Neural progenitor cell (in vitro differentiated cells): ENCODE measurements at regions not wholly inside any gene's neighbourhood (a gene's known extent, or its start where the extent isn't known, plus 50 kb on each side); places are given as distances from the start of the nearest gene placed in this dataset.

Experiments used
- DNase-seq: peaks from one replicate; pipeline ENCODE4 v3.0.0-alpha.2; 2016; ENCODE audit warnings: low spot score
- H2AFZ ChIP-seq: fragments of 200-600 bp; sonication (generic); replicated peaks from 2 replicates; pipeline ENCODE4 v1.6.1; 2016; ENCODE audit warnings: antibody characterized with exemption
- H3F3A ChIP-seq: fragments of 200-600 bp; sonication (generic); 2 replicates; pipeline ENCODE4 v1.6.1; 2016; ENCODE audit warnings: antibody characterized with exemption, low read depth
- H3K27ac ChIP-seq: fragments of 200-600 bp; sonication (generic); 2 replicates; pipeline ENCODE4 v1.5.1; 2016; ENCODE audit warnings: mild to moderate bottlenecking
- H3K27me3 ChIP-seq: fragments of 200-600 bp; sonication (generic); 2 replicates; pipeline ENCODE4 v1.6.1; 2016; ENCODE audit warnings: mild to moderate bottlenecking, moderate library complexity
- H3K36me3 ChIP-seq: fragments of 200-600 bp; sonication (generic); 2 replicates; pipeline ENCODE4 v1.5.1; 2016
- H3K4me1 ChIP-seq: fragments of 200-600 bp; sonication (generic); 2 replicates; pipeline ENCODE4 v1.6.1; 2016; ENCODE audit warnings: mixed run types
- H3K4me2 ChIP-seq: fragments of 200-600 bp; sonication (generic); 2 replicates; pipeline ENCODE4 v1.6.1; 2016
- H3K4me3 ChIP-seq: fragments of 200-600 bp; sonication (generic); 2 replicates; pipeline ENCODE4 v1.5.1; 2016
- H3K79me2 ChIP-seq: fragments of 200-600 bp; sonication (generic); 2 replicates; pipeline ENCODE4 v1.6.1; 2016; ENCODE audit warnings: low read depth
- H3K9ac ChIP-seq: fragments of 200-600 bp; sonication (generic); 2 replicates; pipeline ENCODE4 v1.6.1; 2016
- H3K9me3 ChIP-seq: fragments of 200-600 bp; sonication (generic); 2 replicates; pipeline ENCODE4 v1.5.1; 2016; ENCODE audit warnings: low read depth
- H4K20me1 ChIP-seq: fragments of 200-600 bp; sonication (generic); 2 replicates; pipeline ENCODE4 v1.6.1; 2016; ENCODE audit warnings: low read depth
- H3K27ac Mint-ChIP-seq: 3 replicates; pipeline ENCODE4 v1.8.0; 2021; ENCODE audit warnings: mixed read lengths
- H3K27me3 Mint-ChIP-seq: 2 replicates; pipeline ENCODE4 v1.8.0; 2022; ENCODE audit warnings: low read depth, mild to moderate bottlenecking, inconsistent platforms, moderate library complexity, mixed read lengths; ENCODE audit not compliant: insufficient read depth
- H3K36me3 Mint-ChIP-seq: 3 replicates; pipeline ENCODE4 v1.8.0; 2021; ENCODE audit warnings: mixed read lengths
- H3K4me1 Mint-ChIP-seq: 3 replicates; pipeline ENCODE4 v1.8.0; 2021; ENCODE audit warnings: mixed read lengths
- H3K4me3 Mint-ChIP-seq: 3 replicates; pipeline ENCODE4 v1.8.0; 2021; ENCODE audit warnings: mild to moderate bottlenecking, moderate library complexity, mixed read lengths
- H3K9me3 Mint-ChIP-seq: 3 replicates; pipeline ENCODE4 v1.8.0; 2020; ENCODE audit warnings: mixed read lengths
- CTCF ChIP-seq: fragments of 200-600 bp; sonication (generic); IDR thresholded peaks from 2 replicates; pipeline ENCODE4 v1.5.1; 2017; ENCODE audit warnings: antibody characterized with exemption, mild to moderate bottlenecking
- EZH2 ChIP-seq: fragments of 200-600 bp; sonication (generic); IDR thresholded peaks from 2 replicates; pipeline ENCODE4 v1.6.1; 2017; ENCODE audit warnings: antibody characterized with exemption, mild to moderate bottlenecking, moderate library complexity
- EZH2phosphoT487 ChIP-seq: fragments of 200-600 bp; sonication (generic); IDR thresholded peaks from 2 replicates; pipeline ENCODE4 v1.6.1; 2017; ENCODE audit warnings: antibody characterized with exemption

- Histone ChIP-seq H3K9ac (no peak overlapping the region), H3K9me3 (no peaks in the 10 kb centered on the region), H3K79me2 (no peaks in the 10 kb centered on the region), H3F3A (peaks cover 5% of the 10 kb centered on the region), H2AFZ (no peak overlapping the region), H3K4me1 (no peaks in the 10 kb centered on the region), H3K4me3 (no peak overlapping the region), H3K36me3 (no peaks in the 10 kb centered on the region), H4K20me1 (no peaks in the 10 kb centered on the region), H3K27ac (no peak overlapping the region), H3K4me2 (no peak overlapping the region), H3K27me3 (no peaks in the 10 kb centered on the region)
- Mint-ChIP-seq H3K4me1 (peaks cover 2% of the 10 kb centered on the region), H3K9me3 (no peaks in the 10 kb centered on the region), H3K27ac (no peak overlapping the region), H3K36me3 (no peaks in the 10 kb centered on the region), H3K27me3 (peaks cover 4% of the 10 kb centered on the region), H3K4me3 (no peak overlapping the region)
- no peak for DNase-seq
- TF ChIP-seq EZH2phosphoT487 (no peak), CTCF (no peak), EZH2 (no peak)
Measured at GRCh38 chr7:106589198-106589879, 71.6 kb downstream of the CCDC71L start.

GRCh38 chr7:106588422-106589197 lies 72.3 kb downstream of the CCDC71L start:
- no peak overlapping the region for H3K27ac ChIP-seq
- no peak overlapping the region for H3K9ac ChIP-seq
- DNase-seq = no peak
- no peaks in the 10 kb centered on the region for H3K9me3 ChIP-seq
- Mint-ChIP-seq H3K27ac (no peak overlapping the region), H3K4me3 (no peak overlapping the region), H3K36me3 (no peaks in the 10 kb centered on the region), H3K4me1 (peaks cover 2% of the 10 kb centered on the region), H3K9me3 (no peaks in the 10 kb centered on the region), H3K27me3 (peaks cover 4% of the 10 kb centered on the region)
- no peaks in the 10 kb centered on the region for H3K79me2 ChIP-seq
- no peaks in the 10 kb centered on the region for H4K20me1 ChIP-seq
- H3K36me3 ChIP-seq = no peaks in the 10 kb centered on the region
- H3K4me3 ChIP-seq = no peak overlapping the region
- no peak overlapping the region for H3K4me2 ChIP-seq
- no peaks in the 10 kb centered on the region for H3K4me1 ChIP-seq
- peaks cover 5% of the 10 kb centered on the region for H3F3A ChIP-seq
- H2AFZ ChIP-seq = no peak overlapping the region
- no peaks in the 10 kb centered on the region for H3K27me3 ChIP-seq
- TF ChIP-seq EZH2 = no peak
- no peak for TF ChIP-seq EZH2phosphoT487
- TF ChIP-seq CTCF = no peak

GRCh38 chr7:106584914-106585759 lies 75.8 kb downstream of the CCDC71L start:
- no peaks in the 10 kb centered on the region for H3K27me3 ChIP-seq
- DNase-seq = no peak
- TF ChIP-seq EZH2phosphoT487 (no peak), CTCF (no peak), EZH2 (no peak)
- H4K20me1 ChIP-seq = no peaks in the 10 kb centered on the region
- H3K79me2 ChIP-seq = no peaks in the 10 kb centered on the region
- H3K27ac ChIP-seq = no peak overlapping the region
- Mint-ChIP-seq H3K4me3 (no peak overlapping the region), H3K27ac (no peak overlapping the region), H3K36me3 (no peaks in the 10 kb centered on the region), H3K9me3 (no peaks in the 10 kb centered on the region), H3K27me3 (no peaks in the 10 kb centered on the region), H3K4me1 (peaks cover 2% of the 10 kb centered on the region)
- H3F3A ChIP-seq = no peaks in the 10 kb centered on the region
- H3K9me3 ChIP-seq = no peaks in the 10 kb centered on the region
- H2AFZ ChIP-seq = no peak overlapping the region
- no peak overlapping the region for H3K9ac ChIP-seq
- no peaks in the 10 kb centered on the region for H3K36me3 ChIP-seq
- H3K4me3 ChIP-seq = no peak overlapping the region
- peaks cover 6% of the 10 kb centered on the region for H3K4me1 ChIP-seq
- H3K4me2 ChIP-seq = no peak overlapping the region
